AG10803 (cell line): ENCODE measurements at regions not wholly inside any gene's neighbourhood (a gene's known extent, or its start where the extent isn't known, plus 50 kb on each side); places are given as distances from the start of the nearest gene placed in this dataset.
"Not testable (repeated sequence)": the region's sequence is repeated elsewhere in the genome, so short reads cannot be mapped to it uniquely, and the experiment has no call there.

Experiments used
- DNase-seq: peaks from one replicate; pipeline ENCODE4 v3.0.0; 2010; ENCODE audit warnings: low read depth
- H3K4me3 ChIP-seq: 2 replicates; pipeline ENCODE4 v1.5.1; 2011; ENCODE audit warnings: mild to moderate bottlenecking, low read length, control low read depth
- TF ChIP-seq, protein P1 (sequence below): conservative IDR thresholded peaks from 2 replicates; pipeline ENCODE4 v1.5.1; 2011; ENCODE audit warnings: mild to moderate bottlenecking, low read length, control low read depth, inconsistent platforms

DNA sequence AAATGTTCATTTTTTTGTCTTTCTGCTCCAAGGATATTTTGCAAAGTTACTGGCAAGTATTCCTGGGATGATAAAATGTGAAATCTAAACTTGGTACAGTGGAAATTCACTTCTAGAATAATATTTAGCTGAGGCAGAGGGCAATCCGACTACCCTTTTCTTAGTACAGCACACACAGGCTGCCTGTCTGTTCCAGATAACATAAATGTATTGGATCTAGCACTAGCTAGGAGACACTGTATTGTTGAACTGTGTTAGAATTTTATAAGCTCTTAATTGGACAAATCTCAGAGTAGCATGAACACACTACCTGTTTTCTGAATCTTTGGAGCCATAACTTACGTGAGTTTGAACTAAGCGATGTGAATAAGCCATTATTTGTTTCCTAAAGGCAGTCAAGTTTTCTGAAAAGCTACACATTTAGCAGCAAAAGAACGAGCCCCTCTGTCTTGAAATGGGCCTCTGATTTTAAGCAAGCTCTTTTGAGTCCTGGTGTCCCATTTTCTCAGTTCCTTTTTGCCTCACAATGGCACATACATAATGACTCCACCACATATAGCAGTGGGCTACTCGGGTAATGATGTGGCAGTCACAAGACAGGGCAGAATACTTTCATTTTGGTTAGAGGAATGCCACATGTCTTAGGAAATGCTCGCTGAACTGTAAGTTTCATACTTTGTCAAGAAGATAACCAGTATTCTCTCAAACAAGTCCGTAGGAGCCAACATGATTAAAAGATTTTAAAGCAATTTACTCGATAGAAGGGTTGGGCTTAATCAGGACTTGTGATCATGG lies 116.5 kb upstream of the ESR1 start:
- DNase-seq: peak; percentile 58
- TF ChIP-seq, protein P1, sequence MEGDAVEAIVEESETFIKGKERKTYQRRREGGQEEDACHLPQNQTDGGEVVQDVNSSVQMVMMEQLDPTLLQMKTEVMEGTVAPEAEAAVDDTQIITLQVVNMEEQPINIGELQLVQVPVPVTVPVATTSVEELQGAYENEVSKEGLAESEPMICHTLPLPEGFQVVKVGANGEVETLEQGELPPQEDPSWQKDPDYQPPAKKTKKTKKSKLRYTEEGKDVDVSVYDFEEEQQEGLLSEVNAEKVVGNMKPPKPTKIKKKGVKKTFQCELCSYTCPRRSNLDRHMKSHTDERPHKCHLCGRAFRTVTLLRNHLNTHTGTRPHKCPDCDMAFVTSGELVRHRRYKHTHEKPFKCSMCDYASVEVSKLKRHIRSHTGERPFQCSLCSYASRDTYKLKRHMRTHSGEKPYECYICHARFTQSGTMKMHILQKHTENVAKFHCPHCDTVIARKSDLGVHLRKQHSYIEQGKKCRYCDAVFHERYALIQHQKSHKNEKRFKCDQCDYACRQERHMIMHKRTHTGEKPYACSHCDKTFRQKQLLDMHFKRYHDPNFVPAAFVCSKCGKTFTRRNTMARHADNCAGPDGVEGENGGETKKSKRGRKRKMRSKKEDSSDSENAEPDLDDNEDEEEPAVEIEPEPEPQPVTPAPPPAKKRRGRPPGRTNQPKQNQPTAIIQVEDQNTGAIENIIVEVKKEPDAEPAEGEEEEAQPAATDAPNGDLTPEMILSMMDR: no peak
- H3K4me3 ChIP-seq: peak overlapping the region; percentile 21

DNA sequence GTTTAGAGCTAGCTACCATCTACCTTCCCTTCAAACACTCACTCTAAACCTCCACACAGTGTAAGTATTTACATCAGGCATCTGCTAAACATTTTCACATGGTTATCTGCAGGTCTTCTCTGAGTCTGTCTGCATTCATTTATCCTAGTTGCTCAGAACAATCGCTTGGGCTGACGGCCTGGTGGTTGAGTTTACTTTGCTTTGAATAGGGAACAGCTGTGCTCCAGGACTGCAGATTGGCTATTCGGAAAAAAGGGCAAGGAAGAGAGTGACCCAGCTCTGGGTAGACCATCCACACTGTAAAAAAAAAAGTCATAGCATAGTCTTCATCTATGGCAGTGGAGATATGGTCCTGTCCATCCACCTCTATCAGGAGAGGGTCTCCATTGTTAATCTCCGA lies 115.3 kb upstream of the ESR1 start:
- TF ChIP-seq, protein P1: no peak
- H3K4me3 ChIP-seq: no peak overlapping the region
- no peak for DNase-seq

DNA sequence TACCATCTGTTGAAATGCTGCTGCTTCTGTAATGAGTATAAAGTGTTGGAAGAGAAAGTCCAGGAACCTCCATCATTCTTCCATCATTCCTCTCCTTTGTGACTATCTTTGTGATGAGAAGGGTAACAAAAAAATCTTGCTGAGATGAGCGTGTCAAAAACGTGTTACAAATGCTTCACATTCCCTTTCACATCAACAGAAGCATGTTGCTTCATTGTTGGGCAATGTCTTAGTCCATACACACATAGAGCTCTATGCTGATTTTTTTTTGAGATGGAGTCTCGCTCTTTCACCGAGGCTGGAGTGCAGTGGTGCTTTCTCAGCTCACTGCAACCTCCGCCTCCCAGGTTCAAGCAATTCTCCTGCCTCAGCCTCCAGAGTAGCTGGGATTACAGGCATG lies 114.1 kb upstream of the ESR1 start:
- DNase-seq: no peak
- no peak overlapping the region for H3K4me3 ChIP-seq
- TF ChIP-seq, protein P1: no peak

DNA sequence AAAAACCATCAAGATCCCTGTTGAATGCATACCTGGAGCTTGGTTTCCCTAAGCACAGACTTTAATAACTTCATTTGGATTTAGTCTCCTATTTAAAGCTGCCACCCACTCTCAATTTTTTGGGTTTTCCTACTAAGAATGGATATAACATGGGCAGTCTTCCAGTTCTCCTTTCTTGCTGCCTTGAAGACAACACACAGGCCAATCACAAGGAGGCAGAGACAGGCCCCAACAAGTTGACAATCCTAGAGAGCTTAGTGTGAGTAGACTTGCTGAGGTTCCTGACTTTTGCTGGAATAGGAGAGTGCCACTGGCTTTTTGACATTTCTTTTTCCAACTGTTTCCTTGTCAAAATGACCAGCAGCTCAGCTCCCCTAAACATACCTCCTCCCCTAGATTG lies 112.3 kb upstream of the ESR1 start:
- no peak overlapping the region for H3K4me3 ChIP-seq
- TF ChIP-seq, protein P1: no peak
- DNase-seq: no peak

DNA sequence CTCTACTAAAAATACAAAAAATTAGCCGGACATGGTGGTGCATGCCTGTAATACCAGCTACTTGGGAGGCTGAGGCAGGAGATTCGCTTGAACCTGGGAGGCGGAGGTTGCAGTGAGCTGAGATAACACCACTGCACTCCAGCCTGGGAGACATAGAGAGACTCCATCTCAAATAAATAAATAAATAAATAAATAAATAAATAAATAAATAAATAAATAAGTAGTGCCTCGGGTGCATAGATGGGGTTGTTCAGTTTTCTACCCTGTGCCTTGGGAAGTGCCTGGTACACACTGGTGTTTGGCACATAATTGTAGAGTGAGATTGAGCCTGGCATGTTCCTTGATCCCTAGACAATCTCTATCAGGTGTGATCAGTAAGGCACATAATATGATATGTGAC lies 111.2 kb upstream of the ESR1 start:
- not testable (repeated sequence) for DNase-seq, H3K4me3 ChIP-seq

DNA sequence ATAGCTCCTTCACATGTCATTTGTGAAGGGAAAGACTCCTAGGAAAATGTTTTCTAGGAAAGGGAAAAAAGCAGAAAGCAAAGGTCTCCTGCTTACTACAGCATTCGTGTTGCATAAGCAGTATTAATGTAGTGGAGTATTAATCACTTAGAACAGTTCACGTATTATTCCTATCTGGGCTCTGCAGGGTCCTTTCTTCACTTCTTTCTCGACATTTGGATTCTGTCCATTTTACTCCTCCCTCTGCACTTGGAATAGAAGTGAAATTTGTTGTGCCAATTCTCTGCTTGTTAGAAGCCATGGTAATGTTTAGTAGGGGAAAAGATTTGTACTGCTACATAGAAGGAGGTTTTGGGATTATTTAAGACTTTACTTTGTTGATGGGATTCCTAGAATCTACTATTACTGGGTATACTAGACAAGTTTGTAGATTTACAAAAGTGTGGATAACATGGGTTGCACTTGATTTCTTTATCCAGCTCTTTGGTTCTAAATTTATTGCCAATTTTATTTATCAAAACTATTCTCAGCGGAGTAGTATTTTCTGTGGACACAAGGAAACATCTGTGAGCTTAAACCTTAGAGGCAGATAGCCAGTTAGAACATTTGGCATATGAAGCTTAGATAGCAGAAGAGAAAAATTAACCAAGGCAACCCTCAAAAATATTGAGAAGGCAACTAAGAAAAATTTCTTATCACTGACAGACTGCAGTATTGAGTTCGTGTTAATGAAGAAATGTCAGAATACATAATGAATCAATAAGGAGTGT lies 108.4 kb upstream of the ESR1 start:
- TF ChIP-seq, protein P1: no peak

DNA sequence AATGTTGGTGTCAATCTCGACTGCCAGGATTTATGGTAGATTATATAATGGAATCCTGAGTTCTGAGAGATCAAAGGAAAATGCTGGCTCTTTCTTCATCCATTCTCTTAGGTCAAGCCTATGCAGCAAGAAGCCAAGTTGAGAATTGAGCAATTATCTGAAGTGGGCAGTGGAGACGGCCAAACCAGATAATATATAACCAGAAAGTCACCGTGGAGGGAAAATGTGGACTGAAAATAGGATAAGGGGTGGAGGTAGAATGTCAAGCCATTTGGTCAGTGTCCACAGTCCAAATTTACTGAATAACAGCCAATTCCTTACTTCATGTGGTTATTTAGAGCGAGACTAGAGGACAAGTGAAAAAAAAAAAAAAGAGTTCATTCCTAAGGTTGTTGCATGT lies 107.8 kb upstream of the ESR1 start:
- TF ChIP-seq, protein P1: no peak
- peak; percentile 29 for DNase-seq
- H3K4me3 ChIP-seq: no peak overlapping the region

More for the DNA sequence above, 108.4 kb upstream of the ESR1 start:
- DNase-seq: no peak
- H3K4me3 ChIP-seq: no peak overlapping the region
